ENCODE measurements at regions not wholly inside any gene's neighbourhood (a gene's known extent, or its start where the extent isn't known, plus 50 kb on each side); places are given as distances from the start of the nearest gene placed in this dataset.
"Not testable (repeated sequence)": the region's sequence is repeated elsewhere in the genome, so short reads cannot be mapped to it uniquely, and the experiment has no call there.

DNA sequence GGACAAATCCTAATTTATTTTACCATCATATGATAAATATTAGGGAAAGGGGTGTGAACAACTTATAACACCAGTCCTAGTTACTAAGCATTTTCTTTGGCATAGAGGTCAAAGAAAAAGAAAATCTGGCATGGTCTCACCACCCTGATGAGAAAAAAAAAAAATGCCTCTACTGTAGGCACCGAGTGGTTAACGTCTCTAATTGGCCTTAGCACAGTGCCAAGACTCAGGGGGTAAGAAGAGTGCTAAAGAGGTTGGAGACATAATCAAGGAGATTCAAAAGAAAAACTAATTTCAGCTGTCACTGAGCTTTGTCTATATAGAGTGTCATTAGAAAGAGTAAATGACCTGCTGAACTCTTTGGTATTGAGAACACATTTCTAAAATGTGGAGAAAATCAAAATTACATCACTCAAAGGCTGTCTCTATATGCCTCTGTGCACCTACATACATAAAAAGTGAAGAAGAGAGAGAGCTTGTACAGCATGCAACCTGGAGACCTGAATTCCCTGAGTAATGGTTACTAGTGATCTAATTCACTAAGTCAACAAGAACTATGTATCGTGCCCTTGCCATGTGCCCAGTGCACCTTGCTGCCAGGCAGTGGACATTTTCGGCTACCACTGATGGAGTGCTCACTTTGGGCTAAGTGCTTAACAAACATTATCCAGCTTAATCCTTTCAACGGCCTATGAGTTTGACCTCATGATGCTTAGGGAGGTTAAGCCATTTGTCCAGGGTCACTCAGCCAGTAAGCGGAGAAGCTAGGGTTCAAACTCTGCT, 113.8 kb upstream of the G2E3 start:
- H3K4me3 ChIP-seq (ENCODE audit: low read depth in 1 of 2, low read length in 2 of 2) = no peak overlapping the region
- no peaks in the 10 kb centered on the region for H3K4me1 ChIP-seq (ENCODE audit: control insufficient read depth in 1 of 2, insufficient read depth in 2 of 2, low read length in 2 of 2)
- H3K27ac ChIP-seq (ENCODE audit: low read length) = no peak overlapping the region
- H3K9me3 ChIP-seq (ENCODE audit: control insufficient read depth in 1 of 2, low read length in 2 of 2) = no peaks in the 10 kb centered on the region
- no peaks in the 10 kb centered on the region for H3K27me3 ChIP-seq (ENCODE audit: low read depth, low read length)
- no peaks in the 10 kb centered on the region for H3K36me3 ChIP-seq (ENCODE audit: control insufficient read depth in 1 of 2, insufficient read depth in 2 of 2, low read length in 2 of 2)

GRCh38 chr14:30445852-30446251, 113.1 kb upstream of the G2E3 start:
- Histone ChIP-seq H3K9me3 (ENCODE audit: control insufficient read depth in 1 of 2, low read length in 2 of 2) (no peaks in the 10 kb centered on the region), H3K27ac (ENCODE audit: low read length) (no peak overlapping the region), H3K4me1 (ENCODE audit: control insufficient read depth in 1 of 2, insufficient read depth in 2 of 2, low read length in 2 of 2) (no peaks in the 10 kb centered on the region), H3K27me3 (ENCODE audit: low read depth, low read length) (no peaks in the 10 kb centered on the region), H3K4me3 (ENCODE audit: low read depth in 1 of 2, low read length in 2 of 2) (no peak overlapping the region), H3K36me3 (ENCODE audit: control insufficient read depth in 1 of 2, insufficient read depth in 2 of 2, low read length in 2 of 2) (no peaks in the 10 kb centered on the region)

- Histone ChIP-seq H3K27ac (ENCODE audit: low read length) (no peak overlapping the region), H3K9me3 (ENCODE audit: control insufficient read depth in 1 of 2, low read length in 2 of 2) (no peaks in the 10 kb centered on the region), H3K4me3 (ENCODE audit: low read depth in 1 of 2, low read length in 2 of 2) (no peak overlapping the region), H3K4me1 (ENCODE audit: control insufficient read depth in 1 of 2, insufficient read depth in 2 of 2, low read length in 2 of 2) (no peaks in the 10 kb centered on the region), H3K36me3 (ENCODE audit: control insufficient read depth in 1 of 2, insufficient read depth in 2 of 2, low read length in 2 of 2) (no peaks in the 10 kb centered on the region), H3K27me3 (ENCODE audit: low read depth, low read length) (no peaks in the 10 kb centered on the region)
These were observed 108.1 kb upstream of the G2E3 start for GRCh38 chr14:30450631-30451545.

DNA sequence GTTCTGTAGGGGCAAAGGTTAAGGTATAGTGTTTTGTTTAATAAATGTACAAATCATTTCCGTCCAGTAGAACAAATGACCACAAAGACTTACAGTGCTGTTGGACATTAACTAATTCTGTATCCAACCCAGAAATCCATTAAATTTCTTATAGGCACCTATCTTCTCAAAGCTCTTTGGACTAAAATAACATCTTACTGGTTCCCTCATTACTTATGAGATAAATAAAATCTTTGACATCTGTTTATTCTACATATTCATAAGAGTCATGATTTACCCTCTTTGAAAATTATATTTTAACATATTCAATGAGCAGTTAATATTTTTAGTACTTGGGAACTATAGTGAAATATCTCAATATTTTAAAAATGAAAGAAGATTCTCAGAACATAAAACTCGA, 102.7 kb upstream of the G2E3 start:
- Histone ChIP-seq H3K36me3 (ENCODE audit: control insufficient read depth in 1 of 2, insufficient read depth in 2 of 2, low read length in 2 of 2) (no peaks in the 10 kb centered on the region), H3K4me3 (ENCODE audit: low read depth in 1 of 2, low read length in 2 of 2) (no peak overlapping the region), H3K27me3 (ENCODE audit: low read depth, low read length) (no peaks in the 10 kb centered on the region), H3K9me3 (ENCODE audit: control insufficient read depth in 1 of 2, low read length in 2 of 2) (no peaks in the 10 kb centered on the region), H3K27ac (ENCODE audit: low read length) (no peak overlapping the region), H3K4me1 (ENCODE audit: control insufficient read depth in 1 of 2, insufficient read depth in 2 of 2, low read length in 2 of 2) (no peaks in the 10 kb centered on the region)

DNA sequence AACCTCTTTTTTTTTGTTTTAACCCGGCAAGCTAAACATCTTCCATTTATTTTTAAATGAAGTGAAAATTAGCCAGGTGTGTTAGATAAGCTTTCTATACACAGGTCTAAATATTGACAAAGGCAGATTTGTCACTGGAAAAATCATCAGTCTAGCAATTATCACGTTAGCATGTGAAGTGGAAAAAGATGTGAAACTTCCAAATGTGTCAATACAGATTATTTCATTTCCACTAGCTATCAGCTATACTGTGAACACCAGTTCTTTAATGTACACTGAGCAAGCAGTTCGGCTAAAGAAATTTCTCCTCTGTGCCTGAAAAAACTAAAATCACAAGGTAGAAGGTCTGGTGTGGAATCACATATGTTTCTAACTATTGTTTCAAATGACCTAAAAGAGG, 96.6 kb upstream of the G2E3 start:
- no peaks in the 10 kb centered on the region for H3K36me3 ChIP-seq (ENCODE audit: control insufficient read depth in 1 of 2, insufficient read depth in 2 of 2, low read length in 2 of 2)
- H3K4me1 ChIP-seq (ENCODE audit: control insufficient read depth in 1 of 2, insufficient read depth in 2 of 2, low read length in 2 of 2) = no peaks in the 10 kb centered on the region

GRCh38 chr14:30464481-30464880, 94.5 kb upstream of the G2E3 start:
- no peaks in the 10 kb centered on the region for H3K4me1 ChIP-seq (ENCODE audit: control insufficient read depth in 1 of 2, insufficient read depth in 2 of 2, low read length in 2 of 2)
- H3K36me3 ChIP-seq (ENCODE audit: control insufficient read depth in 1 of 2, insufficient read depth in 2 of 2, low read length in 2 of 2) = no peaks in the 10 kb centered on the region
- H3K27me3 ChIP-seq (ENCODE audit: low read depth, low read length) = no peaks in the 10 kb centered on the region
- no peaks in the 10 kb centered on the region for H3K9me3 ChIP-seq (ENCODE audit: control insufficient read depth in 1 of 2, low read length in 2 of 2)
- H3K4me3 ChIP-seq (ENCODE audit: low read depth in 1 of 2, low read length in 2 of 2) = no peak overlapping the region
- no peak overlapping the region for H3K27ac ChIP-seq (ENCODE audit: low read length)

More for the DNA sequence above, 96.6 kb upstream of the G2E3 start:
- no peak overlapping the region for H3K27ac ChIP-seq (ENCODE audit: low read length)
- no peaks in the 10 kb centered on the region for H3K9me3 ChIP-seq (ENCODE audit: control insufficient read depth in 1 of 2, low read length in 2 of 2)
- H3K4me3 ChIP-seq (ENCODE audit: low read depth in 1 of 2, low read length in 2 of 2) = no peak overlapping the region
- H3K27me3 ChIP-seq (ENCODE audit: low read depth, low read length) = no peaks in the 10 kb centered on the region

DNA sequence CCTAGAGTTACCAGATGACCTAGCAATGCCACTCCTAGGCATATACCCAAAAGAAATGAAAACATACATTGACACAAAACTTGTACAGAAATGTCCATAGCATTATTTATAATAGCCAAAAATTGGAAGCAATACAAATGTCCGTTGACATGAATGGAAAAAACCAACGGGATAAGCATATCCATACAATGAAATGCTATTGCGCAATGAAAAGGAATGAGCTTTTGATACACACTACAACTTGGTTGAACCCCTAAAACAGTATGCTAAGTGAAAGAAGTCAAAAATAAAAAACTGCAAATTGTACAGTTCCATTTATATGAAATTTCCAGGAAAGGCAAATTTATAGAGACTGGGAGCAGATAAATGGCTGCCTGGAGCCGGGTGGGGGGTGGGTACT, 90.6 kb upstream of the G2E3 start:
- H3K27me3 ChIP-seq (ENCODE audit: low read depth, low read length) = no peaks in the 10 kb centered on the region
- H3K4me3 ChIP-seq (ENCODE audit: low read depth in 1 of 2, low read length in 2 of 2) = no peak overlapping the region
- no peaks in the 10 kb centered on the region for H3K36me3 ChIP-seq (ENCODE audit: control insufficient read depth in 1 of 2, insufficient read depth in 2 of 2, low read length in 2 of 2)
- no peak overlapping the region for H3K27ac ChIP-seq (ENCODE audit: low read length)
- no peaks in the 10 kb centered on the region for H3K9me3 ChIP-seq (ENCODE audit: control insufficient read depth in 1 of 2, low read length in 2 of 2)
- no peaks in the 10 kb centered on the region for H3K4me1 ChIP-seq (ENCODE audit: control insufficient read depth in 1 of 2, insufficient read depth in 2 of 2, low read length in 2 of 2)

DNA sequence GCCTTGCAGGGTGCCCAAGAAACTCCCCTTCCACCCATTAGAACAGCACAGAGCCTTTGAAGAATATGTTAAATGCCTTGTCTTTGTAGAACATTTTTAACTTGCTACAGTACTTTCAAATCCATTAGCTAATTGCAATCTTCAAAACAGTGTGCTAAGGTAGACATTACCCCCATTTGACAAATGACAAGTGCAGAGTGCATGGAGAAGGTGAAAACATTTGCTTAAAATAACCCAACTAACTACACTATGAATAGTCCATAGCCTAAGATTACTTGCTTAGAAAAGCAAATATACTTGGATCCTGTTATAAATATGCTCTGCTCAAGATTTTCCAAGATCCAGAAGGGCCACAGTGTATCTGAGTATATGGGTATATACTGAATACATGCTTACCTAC, 87.0 kb upstream of the G2E3 start:
- Histone ChIP-seq H3K9me3 (ENCODE audit: control insufficient read depth in 1 of 2, low read length in 2 of 2) (no peaks in the 10 kb centered on the region), H3K4me1 (ENCODE audit: control insufficient read depth in 1 of 2, insufficient read depth in 2 of 2, low read length in 2 of 2) (no peaks in the 10 kb centered on the region), H3K4me3 (ENCODE audit: low read depth in 1 of 2, low read length in 2 of 2) (no peak overlapping the region), H3K27ac (ENCODE audit: low read length) (no peak overlapping the region), H3K36me3 (ENCODE audit: control insufficient read depth in 1 of 2, insufficient read depth in 2 of 2, low read length in 2 of 2) (no peaks in the 10 kb centered on the region), H3K27me3 (ENCODE audit: low read depth, low read length) (no peaks in the 10 kb centered on the region)

DNA sequence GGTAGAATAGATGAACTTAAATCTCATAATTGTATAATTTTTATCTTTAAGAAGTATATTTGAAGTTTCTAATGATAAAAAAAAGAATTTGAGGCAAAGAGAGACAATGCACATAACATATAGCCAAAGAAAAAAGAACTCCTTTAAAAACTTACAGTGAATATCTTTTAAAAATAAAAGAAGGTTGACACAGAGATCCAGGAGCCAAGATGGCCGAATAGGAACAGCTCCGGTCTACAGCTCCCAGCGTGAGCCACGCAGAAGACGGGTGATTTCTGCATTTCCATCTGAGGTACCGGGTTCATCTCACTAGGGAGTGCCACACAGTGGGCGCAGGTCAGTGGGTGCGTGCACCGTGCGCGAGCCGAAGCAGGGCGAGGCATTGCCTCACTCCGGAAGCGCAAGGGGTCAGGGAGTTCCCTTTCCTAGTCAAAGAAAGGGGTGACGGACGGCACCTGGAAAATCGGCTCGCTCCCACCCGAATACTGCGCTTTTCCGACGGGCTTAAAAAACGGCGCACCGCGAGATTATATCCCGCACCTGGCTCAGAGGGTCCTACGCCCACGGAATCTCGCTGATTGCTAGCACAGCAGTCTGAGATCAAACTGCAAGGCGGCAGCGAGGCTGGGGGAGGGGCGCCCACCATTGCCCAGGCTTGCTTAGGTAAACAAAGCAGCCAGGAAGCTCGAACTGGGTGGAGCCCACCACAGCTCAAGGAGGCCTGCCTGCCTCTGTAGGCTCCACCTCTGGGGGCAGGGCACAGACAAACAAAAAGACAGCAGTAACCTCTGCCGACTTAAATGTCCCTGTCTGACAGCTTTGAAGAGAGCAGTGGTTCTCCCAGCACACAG, 84.9 kb upstream of the G2E3 start:
- H3K4me3 ChIP-seq (ENCODE audit: low read depth in 1 of 2, low read length in 2 of 2); H3K4me1 ChIP-seq (ENCODE audit: control insufficient read depth in 1 of 2, insufficient read depth in 2 of 2, low read length in 2 of 2); H3K36me3 ChIP-seq (ENCODE audit: control insufficient read depth in 1 of 2, insufficient read depth in 2 of 2, low read length in 2 of 2); H3K27me3 ChIP-seq (ENCODE audit: low read depth, low read length); H3K9me3 ChIP-seq (ENCODE audit: control insufficient read depth in 1 of 2, low read length in 2 of 2); H3K27ac ChIP-seq (ENCODE audit: low read length): not testable (repeated sequence)

- Histone ChIP-seq H3K27me3 (ENCODE audit: low read depth, low read length) (no peaks in the 10 kb centered on the region), H3K36me3 (ENCODE audit: control insufficient read depth in 1 of 2, insufficient read depth in 2 of 2, low read length in 2 of 2) (no peaks in the 10 kb centered on the region), H3K4me1 (ENCODE audit: control insufficient read depth in 1 of 2, insufficient read depth in 2 of 2, low read length in 2 of 2) (no peaks in the 10 kb centered on the region), H3K27ac (ENCODE audit: low read length) (no peak overlapping the region), H3K9me3 (ENCODE audit: control insufficient read depth in 1 of 2, low read length in 2 of 2) (no peaks in the 10 kb centered on the region), H3K4me3 (ENCODE audit: low read depth in 1 of 2, low read length in 2 of 2) (no peak overlapping the region)
These were observed 76.7 kb upstream of the G2E3 start for GRCh38 chr14:30482276-30482675.

DNA sequence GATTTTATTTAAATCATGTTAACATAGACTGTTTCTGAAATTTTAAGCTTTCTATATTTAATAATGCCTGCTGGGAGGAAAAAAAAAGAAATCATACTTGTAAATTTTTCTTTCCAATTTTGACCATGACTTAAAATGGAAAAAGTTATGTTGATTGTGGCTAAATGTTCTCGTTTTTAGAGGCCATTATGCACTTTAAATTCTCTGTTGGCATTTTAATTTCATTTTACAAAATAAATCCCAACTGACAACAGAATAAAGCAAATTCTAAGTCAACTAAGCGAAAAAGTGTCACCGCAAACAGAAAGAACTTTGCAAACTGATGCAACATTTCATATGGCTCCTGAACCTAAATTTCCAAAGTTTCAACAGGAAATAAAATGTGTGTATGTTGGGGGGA, 74.8 kb upstream of the G2E3 start:
- Histone ChIP-seq H3K36me3 (ENCODE audit: control insufficient read depth in 1 of 2, insufficient read depth in 2 of 2, low read length in 2 of 2) (no peaks in the 10 kb centered on the region), H3K4me3 (ENCODE audit: low read depth in 1 of 2, low read length in 2 of 2) (no peak overlapping the region), H3K27me3 (ENCODE audit: low read depth, low read length) (no peaks in the 10 kb centered on the region), H3K27ac (ENCODE audit: low read length) (no peak overlapping the region), H3K9me3 (ENCODE audit: control insufficient read depth in 1 of 2, low read length in 2 of 2) (no peaks in the 10 kb centered on the region), H3K4me1 (ENCODE audit: control insufficient read depth in 1 of 2, insufficient read depth in 2 of 2, low read length in 2 of 2) (no peaks in the 10 kb centered on the region)

Data from muscle layer of duodenum (tissue), 2 donors.